SK-N-SH (cell line): ENCODE measurements at regions not wholly inside any gene's neighbourhood (a gene's known extent, or its start where the extent isn't known, plus 50 kb on each side); places are given as distances from the start of the nearest gene placed in this dataset.

Experiments used
- CTCF ChIP-seq: fragments of 200-600 bp; sonication (generic); IDR thresholded peaks from 2 replicates; pipeline ENCODE4 v1.6.1; 2017; ENCODE audit warnings: antibody characterized with exemption, mild to moderate bottlenecking, moderate library complexity
- GABPA ChIP-seq: IDR thresholded peaks from 2 replicates; pipeline ENCODE4 v1.4.0; 2012; ENCODE audit warnings: low read depth, mild to moderate bottlenecking

- no peak for TF ChIP-seq CTCF
- no peak for TF ChIP-seq GABPA
These were observed 89.5 kb upstream of the HOXC13 start for GRCh38 chr12:53849113-53849512.
